ENCODE measurements at regions not wholly inside any gene's neighbourhood (a gene's known extent, or its start where the extent isn't known, plus 50 kb on each side); places are given as distances from the start of the nearest gene placed in this dataset.

- no peak for ATAC-seq (replicated peaks)
- Mint-ChIP-seq H3K4me3 (no peak overlapping the region), H3K36me3 (ENCODE audit: low read depth) (no peaks in the 10 kb centered on the region), H3K27me3 (no peaks in the 10 kb centered on the region), H3K9me3 (no peaks in the 10 kb centered on the region), H3K4me1 (no peaks in the 10 kb centered on the region), H3K27ac (no peak overlapping the region)
Observed at GRCh38 chr9:107863396-107863795, 373.8 kb upstream of the KLF4 start.

GRCh38 chr9:107862881-107863280 lies 373.3 kb upstream of the KLF4 start:
- Mint-ChIP-seq H3K9me3 (no peaks in the 10 kb centered on the region), H3K27me3 (no peaks in the 10 kb centered on the region), H3K4me1 (no peaks in the 10 kb centered on the region), H3K4me3 (no peak overlapping the region), H3K36me3 (ENCODE audit: low read depth) (no peaks in the 10 kb centered on the region), H3K27ac (no peak overlapping the region)
- ATAC-seq (replicated peaks), result no peak

- Mint-ChIP-seq H3K9me3 (no peaks in the 10 kb centered on the region), H3K4me3 (no peak overlapping the region), H3K36me3 (ENCODE audit: low read depth) (no peaks in the 10 kb centered on the region), H3K4me1 (no peaks in the 10 kb centered on the region), H3K27me3 (no peaks in the 10 kb centered on the region), H3K27ac (no peak overlapping the region)
- ATAC-seq (replicated peaks), result no peak
Observed at GRCh38 chr9:107862323-107862722, 372.8 kb upstream of the KLF4 start.

GRCh38 chr9:107861075-107861474 lies 371.5 kb upstream of the KLF4 start:
- no peak for ATAC-seq (replicated peaks)
- Mint-ChIP-seq H3K27me3 (no peaks in the 10 kb centered on the region), H3K4me3 (no peak overlapping the region), H3K9me3 (no peaks in the 10 kb centered on the region), H3K36me3 (ENCODE audit: low read depth) (no peaks in the 10 kb centered on the region), H3K4me1 (no peaks in the 10 kb centered on the region), H3K27ac (no peak overlapping the region)

- no peaks in the 10 kb centered on the region for H3K9me3 Mint-ChIP-seq
- no peaks in the 10 kb centered on the region for H3K27me3 Mint-ChIP-seq
- H3K36me3 Mint-ChIP-seq (ENCODE audit: low read depth), result no peaks in the 10 kb centered on the region
- H3K4me1 Mint-ChIP-seq, result no peaks in the 10 kb centered on the region
- no peak overlapping the region for H3K4me3 Mint-ChIP-seq
- no peak overlapping the region for H3K27ac Mint-ChIP-seq
- no peak for ATAC-seq (replicated peaks)
Observed at GRCh38 chr9:107858260-107858659, 368.7 kb upstream of the KLF4 start.

GRCh38 chr9:107856633-107857032 lies 367.1 kb upstream of the KLF4 start:
- no peaks in the 10 kb centered on the region for H3K9me3 Mint-ChIP-seq
- H3K36me3 Mint-ChIP-seq (ENCODE audit: low read depth), result no peaks in the 10 kb centered on the region
- H3K4me1 Mint-ChIP-seq, result no peaks in the 10 kb centered on the region
- H3K27me3 Mint-ChIP-seq, result no peaks in the 10 kb centered on the region
- no peak for ATAC-seq (replicated peaks)
- H3K27ac Mint-ChIP-seq, result no peak overlapping the region
- no peak overlapping the region for H3K4me3 Mint-ChIP-seq

GRCh38 chr9:107855164-107855563 lies 365.6 kb upstream of the KLF4 start:
- H3K4me1 Mint-ChIP-seq, result no peaks in the 10 kb centered on the region
- H3K36me3 Mint-ChIP-seq (ENCODE audit: low read depth), result no peaks in the 10 kb centered on the region
- no peaks in the 10 kb centered on the region for H3K9me3 Mint-ChIP-seq
- no peak for ATAC-seq (replicated peaks)
- H3K27ac Mint-ChIP-seq, result no peak overlapping the region
- no peaks in the 10 kb centered on the region for H3K27me3 Mint-ChIP-seq
- H3K4me3 Mint-ChIP-seq, result no peak overlapping the region

GRCh38 chr9:107853461-107853860 lies 363.9 kb upstream of the KLF4 start:
- Mint-ChIP-seq H3K4me1 (no peaks in the 10 kb centered on the region), H3K36me3 (ENCODE audit: low read depth) (no peaks in the 10 kb centered on the region), H3K27me3 (no peaks in the 10 kb centered on the region), H3K4me3 (no peak overlapping the region), H3K9me3 (no peaks in the 10 kb centered on the region), H3K27ac (no peak overlapping the region)
- no peak for ATAC-seq (replicated peaks)

GRCh38 chr9:107852891-107853290 lies 363.3 kb upstream of the KLF4 start:
- Mint-ChIP-seq H3K9me3 (no peaks in the 10 kb centered on the region), H3K27me3 (no peaks in the 10 kb centered on the region), H3K4me1 (no peaks in the 10 kb centered on the region), H3K4me3 (no peak overlapping the region), H3K27ac (no peak overlapping the region), H3K36me3 (ENCODE audit: low read depth) (no peaks in the 10 kb centered on the region)
- ATAC-seq (replicated peaks), result no peak

GRCh38 chr9:107850653-107851052 lies 361.1 kb upstream of the KLF4 start:
- ATAC-seq (replicated peaks), result no peak
- Mint-ChIP-seq H3K27ac (no peak overlapping the region), H3K4me1 (no peaks in the 10 kb centered on the region), H3K9me3 (peaks cover 5% of the 10 kb centered on the region), H3K27me3 (no peaks in the 10 kb centered on the region), H3K36me3 (ENCODE audit: low read depth) (no peaks in the 10 kb centered on the region), H3K4me3 (no peak overlapping the region)

- no peak overlapping the region for H3K27ac Mint-ChIP-seq
- no peak overlapping the region for H3K4me3 Mint-ChIP-seq
- H3K27me3 Mint-ChIP-seq, result no peaks in the 10 kb centered on the region
- no peaks in the 10 kb centered on the region for H3K4me1 Mint-ChIP-seq
- peaks cover 5% of the 10 kb centered on the region for H3K9me3 Mint-ChIP-seq
- no peaks in the 10 kb centered on the region for H3K36me3 Mint-ChIP-seq (ENCODE audit: low read depth)
- no peak for ATAC-seq (replicated peaks)
Observed at GRCh38 chr9:107847978-107848964, 358.7 kb upstream of the KLF4 start.

- Mint-ChIP-seq H3K9me3 (peaks cover 10% of the 10 kb centered on the region), H3K4me1 (no peaks in the 10 kb centered on the region), H3K4me3 (no peak overlapping the region), H3K27me3 (no peaks in the 10 kb centered on the region), H3K36me3 (ENCODE audit: low read depth) (no peaks in the 10 kb centered on the region), H3K27ac (no peak overlapping the region)
- no peak for ATAC-seq (replicated peaks)
Observed at GRCh38 chr9:107842530-107842929, 353.0 kb upstream of the KLF4 start.

GRCh38 chr9:107841076-107841475 lies 351.5 kb upstream of the KLF4 start:
- no peak overlapping the region for H3K27ac Mint-ChIP-seq
- no peaks in the 10 kb centered on the region for H3K36me3 Mint-ChIP-seq (ENCODE audit: low read depth)
- no peaks in the 10 kb centered on the region for H3K4me1 Mint-ChIP-seq
- peaks cover 15% of the 10 kb centered on the region for H3K9me3 Mint-ChIP-seq
- no peak for ATAC-seq (replicated peaks)
- H3K27me3 Mint-ChIP-seq, result no peaks in the 10 kb centered on the region
- no peak overlapping the region for H3K4me3 Mint-ChIP-seq

GRCh38 chr9:107839371-107839770 lies 349.8 kb upstream of the KLF4 start:
- ATAC-seq (replicated peaks), result no peak
- Mint-ChIP-seq H3K27me3 (no peaks in the 10 kb centered on the region), H3K4me1 (no peaks in the 10 kb centered on the region), H3K9me3 (peaks cover 13% of the 10 kb centered on the region), H3K27ac (no peak overlapping the region), H3K4me3 (no peak overlapping the region), H3K36me3 (ENCODE audit: low read depth) (no peaks in the 10 kb centered on the region)

GRCh38 chr9:107838766-107839165 lies 349.2 kb upstream of the KLF4 start:
- peaks cover 13% of the 10 kb centered on the region for H3K9me3 Mint-ChIP-seq
- no peak overlapping the region for H3K27ac Mint-ChIP-seq
- no peak for ATAC-seq (replicated peaks)
- no peaks in the 10 kb centered on the region for H3K4me1 Mint-ChIP-seq
- H3K4me3 Mint-ChIP-seq, result no peak overlapping the region
- no peaks in the 10 kb centered on the region for H3K27me3 Mint-ChIP-seq
- no peaks in the 10 kb centered on the region for H3K36me3 Mint-ChIP-seq (ENCODE audit: low read depth)
